ENCODE measurements at regions not wholly inside any gene's neighbourhood (a gene's known extent, or its start where the extent isn't known, plus 50 kb on each side); places are given as distances from the start of the nearest gene placed in this dataset.

GRCh38 chr10:3968727-3969126, 183.7 kb upstream of the KLF6 start:
- TF ChIP-seq POLR2A (IDR thresholded peaks at IDR 0.05) (no peak), CTCF (IDR thresholded peaks at IDR 0.05 in 4 of 5, conservative IDR thresholded peaks at IDR 0.05 in 1 of 5) (no peak)
